C4-2B (cell line): ENCODE measurements at regions not wholly inside any gene's neighbourhood (a gene's known extent, or its start where the extent isn't known, plus 50 kb on each side); places are given as distances from the start of the nearest gene placed in this dataset.

Experiments used
- CTCF ChIP-seq: fragments of 450-650 bp; conservative IDR thresholded peaks from 2 replicates; pipeline ENCODE4 v1.5.1; 2017; ENCODE audit warnings: mild to moderate bottlenecking
- ZFX ChIP-seq: fragments of 450-650 bp; IDR thresholded peaks from 2 replicates; pipeline ENCODE4 v1.6.1; 2017

- TF ChIP-seq CTCF: no peak
- TF ChIP-seq ZFX: no peak
These were observed 65.0 kb downstream of the SERPINA3 start for GRCh38 chr14:94677213-94677612.
